PFSK-1 (cell line): ENCODE measurements at regions not wholly inside any gene's neighbourhood (a gene's known extent, or its start where the extent isn't known, plus 50 kb on each side); places are given as distances from the start of the nearest gene placed in this dataset.

Experiments used
- FOXP2 ChIP-seq: optimal IDR thresholded peaks from 2 replicates; pipeline ENCODE3; 2011; ENCODE audit warnings: borderline replicate concordance, control low read depth, inconsistent platforms; ENCODE audit not compliant: insufficient read depth; ENCODE audit errors: extremely low read length, extremely low read depth
- POLR2AphosphoS5 ChIP-seq: IDR thresholded peaks from 2 replicates; pipeline ENCODE4 v1.6.1; 2012; ENCODE audit warnings: low read depth, mild to moderate bottlenecking, control low read depth, low read length, moderate library complexity
- SIN3A ChIP-seq: IDR thresholded peaks from 2 replicates; pipeline ENCODE4 v1.6.1; 2012; ENCODE audit warnings: mild to moderate bottlenecking, low read length, moderate library complexity, borderline replicate concordance; ENCODE audit not compliant: insufficient read depth
- TAF1 ChIP-seq: IDR thresholded peaks from 2 replicates; pipeline ENCODE4 v1.6.1; 2012; ENCODE audit warnings: low read length, control low read depth, borderline replicate concordance; ENCODE audit not compliant: insufficient read depth
- TF ChIP-seq, protein P1 (sequence below), 2 experiments: IDR thresholded peaks; 2 replicates each; pipeline versions ENCODE4 v1.6.1 to v1.8.0; 2011 to 2012; ENCODE audit warnings: low read depth in 2 of 2, low read length in 2 of 2, control low read depth in 1 of 2, inconsistent platforms in 1 of 2, mild to moderate bottlenecking in 1 of 2, moderate library complexity in 1 of 2; ENCODE audit not compliant: insufficient read depth in 1 of 2

- TF ChIP-seq, protein P1, sequence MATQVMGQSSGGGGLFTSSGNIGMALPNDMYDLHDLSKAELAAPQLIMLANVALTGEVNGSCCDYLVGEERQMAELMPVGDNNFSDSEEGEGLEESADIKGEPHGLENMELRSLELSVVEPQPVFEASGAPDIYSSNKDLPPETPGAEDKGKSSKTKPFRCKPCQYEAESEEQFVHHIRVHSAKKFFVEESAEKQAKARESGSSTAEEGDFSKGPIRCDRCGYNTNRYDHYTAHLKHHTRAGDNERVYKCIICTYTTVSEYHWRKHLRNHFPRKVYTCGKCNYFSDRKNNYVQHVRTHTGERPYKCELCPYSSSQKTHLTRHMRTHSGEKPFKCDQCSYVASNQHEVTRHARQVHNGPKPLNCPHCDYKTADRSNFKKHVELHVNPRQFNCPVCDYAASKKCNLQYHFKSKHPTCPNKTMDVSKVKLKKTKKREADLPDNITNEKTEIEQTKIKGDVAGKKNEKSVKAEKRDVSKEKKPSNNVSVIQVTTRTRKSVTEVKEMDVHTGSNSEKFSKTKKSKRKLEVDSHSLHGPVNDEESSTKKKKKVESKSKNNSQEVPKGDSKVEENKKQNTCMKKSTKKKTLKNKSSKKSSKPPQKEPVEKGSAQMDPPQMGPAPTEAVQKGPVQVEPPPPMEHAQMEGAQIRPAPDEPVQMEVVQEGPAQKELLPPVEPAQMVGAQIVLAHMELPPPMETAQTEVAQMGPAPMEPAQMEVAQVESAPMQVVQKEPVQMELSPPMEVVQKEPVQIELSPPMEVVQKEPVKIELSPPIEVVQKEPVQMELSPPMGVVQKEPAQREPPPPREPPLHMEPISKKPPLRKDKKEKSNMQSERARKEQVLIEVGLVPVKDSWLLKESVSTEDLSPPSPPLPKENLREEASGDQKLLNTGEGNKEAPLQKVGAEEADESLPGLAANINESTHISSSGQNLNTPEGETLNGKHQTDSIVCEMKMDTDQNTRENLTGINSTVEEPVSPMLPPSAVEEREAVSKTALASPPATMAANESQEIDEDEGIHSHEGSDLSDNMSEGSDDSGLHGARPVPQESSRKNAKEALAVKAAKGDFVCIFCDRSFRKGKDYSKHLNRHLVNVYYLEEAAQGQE (IDR thresholded peaks at IDR 0.05; ENCODE audit: insufficient read depth in 1 of 2, low read depth in 2 of 2, low read length in 2 of 2) = no peak
- TF ChIP-seq TAF1 (no peak), FOXP2 (no peak), POLR2AphosphoS5 (no peak), SIN3A (no peak)
Observed at GRCh38 chr3:144820726-144821125, 849.1 kb downstream of the DIPK2A start.

DNA sequence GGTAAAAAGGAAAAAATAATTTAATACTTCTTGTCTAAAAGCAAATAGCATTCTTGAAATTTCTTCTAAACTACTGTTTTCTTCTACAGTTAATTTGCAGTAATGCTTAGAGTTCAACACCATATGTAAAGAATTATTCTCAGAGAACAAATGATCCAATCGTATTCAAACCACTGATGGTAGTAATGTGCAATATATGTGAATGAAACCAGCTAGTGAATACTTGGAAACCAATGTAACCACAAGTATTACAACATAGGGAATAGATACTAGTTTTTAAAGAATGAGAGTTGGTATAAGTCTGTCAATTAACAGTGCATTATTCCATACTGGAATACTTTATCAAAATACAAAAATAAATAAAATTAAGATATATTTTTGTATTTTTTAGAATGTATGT, 850.0 kb downstream of the DIPK2A start:
- TF ChIP-seq FOXP2 = no peak
- TF ChIP-seq, protein P1 (IDR thresholded peaks at IDR 0.05; ENCODE audit: insufficient read depth in 1 of 2, low read depth in 2 of 2, low read length in 2 of 2) = no peak
- TF ChIP-seq TAF1 = no peak
- no peak for TF ChIP-seq POLR2AphosphoS5
- no peak for TF ChIP-seq SIN3A

GRCh38 chr3:144822671-144823070, 851.0 kb downstream of the DIPK2A start:
- TF ChIP-seq POLR2AphosphoS5 (no peak), SIN3A (no peak)
- TF ChIP-seq, protein P1 (IDR thresholded peaks at IDR 0.05; ENCODE audit: insufficient read depth in 1 of 2, low read depth in 2 of 2, low read length in 2 of 2) = no peak

- no peak for TF ChIP-seq POLR2AphosphoS5
- no peak for TF ChIP-seq TAF1
- TF ChIP-seq FOXP2 = no peak
- TF ChIP-seq, protein P1 (IDR thresholded peaks at IDR 0.05; ENCODE audit: insufficient read depth in 1 of 2, low read depth in 2 of 2, low read length in 2 of 2) = no peak
- TF ChIP-seq SIN3A = no peak
Observed at GRCh38 chr3:144831955-144832716, 860.5 kb downstream of the DIPK2A start.

GRCh38 chr3:144839991-144840390, 868.4 kb downstream of the DIPK2A start:
- TF ChIP-seq TAF1 (no peak), POLR2AphosphoS5 (no peak), FOXP2 (no peak), SIN3A (no peak)
- TF ChIP-seq, protein P1 (IDR thresholded peaks at IDR 0.05; ENCODE audit: insufficient read depth in 1 of 2, low read depth in 2 of 2, low read length in 2 of 2) = no peak
